AG04450 (cell line): ENCODE measurements at regions not wholly inside any gene's neighbourhood (a gene's known extent, or its start where the extent isn't known, plus 50 kb on each side); places are given as distances from the start of the nearest gene placed in this dataset.

ENCODE experiments used
- CTCF ChIA-PET: fragments of 300-600, 350-600 bp; formaldehyde crosslinking; extraction: SDS; loops from one replicate; lab custom pipeline; 2022; ENCODE audit warnings: antibody characterized with exemption, inconsistent platforms; lab: Charles Lee
- POLR2A ChIA-PET: fragments of 350-600 bp; formaldehyde crosslinking; extraction: SDS; loops from one replicate; lab custom pipeline; 2021; ENCODE audit warnings: antibody characterized with exemption, inconsistent platforms; lab: Yijun Ruan, JAX
- DNase-seq: peaks from one replicate; pipeline ENCODE4 v3.0.0-alpha.2; 2011; ENCODE audit warnings: low read depth, low spot score
- H3K27ac ChIP-seq: one replicate; pipeline ENCODE4 v1.5.1; 2012; ENCODE audit warnings: low read depth, low read length, control low read depth
- H3K27me3 ChIP-seq: one replicate; pipeline ENCODE4 v1.6.0; 2012; ENCODE audit warnings: low read length; ENCODE audit not compliant: control insufficient read depth, insufficient read depth
- H3K4me3 ChIP-seq: 2 replicates; pipeline ENCODE4 v1.5.1; 2011; ENCODE audit warnings: mild to moderate bottlenecking, low read depth, low read length, control low read depth
- H3K9me3 ChIP-seq: 2 replicates; pipeline ENCODE4 v1.5.1; 2012; ENCODE audit warnings: low read length; ENCODE audit not compliant: control insufficient read depth, insufficient read depth
- CTCF ChIP-seq: IDR thresholded peaks from 2 replicates; pipeline ENCODE4 v1.5.1; 2011; ENCODE audit warnings: low read depth, low read length, control low read depth, inconsistent platforms

GRCh38 chr5:166401391-166401790, 1890.1 kb upstream of the WWC1 start:
- TF ChIP-seq CTCF = no peak
- Histone ChIP-seq H3K27me3 (no peaks in the 10 kb centered on the region), H3K9me3 (peaks cover 17% of the 10 kb centered on the region), H3K4me3 (no peak overlapping the region), H3K27ac (no peak overlapping the region)
- CTCF ChIA-PET = no interaction called here
- POLR2A ChIA-PET = no interaction called here
- no peak for DNase-seq

GRCh38 chr5:166412191-166412590, 1879.3 kb upstream of the WWC1 start:
- CTCF ChIA-PET = no interaction called here
- H3K9me3 ChIP-seq = no peaks in the 10 kb centered on the region
- H3K4me3 ChIP-seq = no peak overlapping the region
- no peak overlapping the region for H3K27ac ChIP-seq
- POLR2A ChIA-PET = no interaction called here
- no peak for DNase-seq
- no peaks in the 10 kb centered on the region for H3K27me3 ChIP-seq
- TF ChIP-seq CTCF = no peak

- ChIA-PET POLR2A (no interaction called here), CTCF (no interaction called here)
- peaks cover 10% of the 10 kb centered on the region for H3K9me3 ChIP-seq
- H3K27me3 ChIP-seq = no peaks in the 10 kb centered on the region
- TF ChIP-seq CTCF = no peak
- no peak overlapping the region for H3K4me3 ChIP-seq
- no peak for DNase-seq
- H3K27ac ChIP-seq = no peak overlapping the region
These were observed 1864.2 kb upstream of the WWC1 start for GRCh38 chr5:166427211-166427610.

- ChIA-PET CTCF (no interaction called here), POLR2A (no interaction called here)
- no peak for TF ChIP-seq CTCF
- Histone ChIP-seq H3K27ac (no peak overlapping the region), H3K9me3 (peaks cover 10% of the 10 kb centered on the region), H3K27me3 (no peaks in the 10 kb centered on the region), H3K4me3 (no peak overlapping the region)
- DNase-seq = no peak
These were observed 1863.1 kb upstream of the WWC1 start for GRCh38 chr5:166428264-166428803.

GRCh38 chr5:166430491-166431319, 1860.7 kb upstream of the WWC1 start:
- Histone ChIP-seq H3K4me3 (no peak overlapping the region), H3K27ac (no peak overlapping the region), H3K9me3 (peaks cover 18% of the 10 kb centered on the region), H3K27me3 (no peaks in the 10 kb centered on the region)
- TF ChIP-seq CTCF = no peak
- CTCF ChIA-PET = no interaction called here
- POLR2A ChIA-PET = no interaction called here
- no peak for DNase-seq
